HG03045 (cell line): ENCODE measurements at regions not wholly inside any gene's neighbourhood (a gene's known extent, or its start where the extent isn't known, plus 50 kb on each side); places are given as distances from the start of the nearest gene placed in this dataset.
"Not testable (repeated sequence)": the region's sequence is repeated elsewhere in the genome, so short reads cannot be mapped to it uniquely, and the experiment has no call there.

Experiments
- ATAC-seq: cut with Tn5 transposase; IDR thresholded peaks from one replicate; pipeline ENCODE4 v1.9.1; 2021; ENCODE audit warnings: mild to moderate bottlenecking, moderate library complexity; ENCODE audit not compliant: unreplicated experiment

- ATAC-seq = no peak
Measured at GRCh38 chr4:84381759-84382158, 117.3 kb downstream of the NKX6-1 start.

GRCh38 chr4:84379917-84380641, 119.0 kb downstream of the NKX6-1 start:
- ATAC-seq = no peak

- no peak for ATAC-seq
Measured at GRCh38 chr4:84378983-84379382, 120.1 kb downstream of the NKX6-1 start.

GRCh38 chr4:84378356-84378755, 120.7 kb downstream of the NKX6-1 start:
- no peak for ATAC-seq

GRCh38 chr4:84366907-84367306, 132.2 kb downstream of the NKX6-1 start:
- no peak for ATAC-seq

GRCh38 chr4:84366161-84366560, 132.9 kb downstream of the NKX6-1 start:
- no peak for ATAC-seq

- ATAC-seq = no peak
Measured at GRCh38 chr4:84362896-84363655, 136.0 kb downstream of the NKX6-1 start.

GRCh38 chr4:84342161-84342560, 156.9 kb downstream of the NKX6-1 start:
- ATAC-seq = no peak

- no peak for ATAC-seq
Measured at GRCh38 chr4:84341559-84341958, 157.5 kb downstream of the NKX6-1 start.

- no peak for ATAC-seq
Measured at GRCh38 chr4:84338367-84338766, 160.7 kb downstream of the NKX6-1 start.

- ATAC-seq = no peak
Measured at GRCh38 chr4:84336964-84337705, 162.0 kb downstream of the NKX6-1 start.

- no peak for ATAC-seq
Measured at GRCh38 chr4:84327526-84327925, 171.6 kb downstream of the NKX6-1 start.

GRCh38 chr4:84325625-84326024, 173.5 kb downstream of the NKX6-1 start:
- no peak for ATAC-seq

GRCh38 chr4:84324303-84325245, 174.5 kb downstream of the NKX6-1 start:
- ATAC-seq = no peak

- no peak for ATAC-seq
Measured at GRCh38 chr4:84319124-84319523, 180.0 kb downstream of the NKX6-1 start.

GRCh38 chr4:84317513-84317912, 181.6 kb downstream of the NKX6-1 start:
- no peak for ATAC-seq

- no peak for ATAC-seq
Measured at GRCh38 chr4:84312426-84313012, 186.6 kb downstream of the NKX6-1 start.

- no peak for ATAC-seq
Measured at GRCh38 chr4:84309191-84309590, 189.9 kb downstream of the NKX6-1 start.

- not testable (repeated sequence) for ATAC-seq
Measured at GRCh38 chr4:84298719-84299254, 200.3 kb downstream of the NKX6-1 start.
